ENCODE measurements at regions not wholly inside any gene's neighbourhood (a gene's known extent, or its start where the extent isn't known, plus 50 kb on each side); places are given as distances from the start of the nearest gene placed in this dataset.

DNA sequence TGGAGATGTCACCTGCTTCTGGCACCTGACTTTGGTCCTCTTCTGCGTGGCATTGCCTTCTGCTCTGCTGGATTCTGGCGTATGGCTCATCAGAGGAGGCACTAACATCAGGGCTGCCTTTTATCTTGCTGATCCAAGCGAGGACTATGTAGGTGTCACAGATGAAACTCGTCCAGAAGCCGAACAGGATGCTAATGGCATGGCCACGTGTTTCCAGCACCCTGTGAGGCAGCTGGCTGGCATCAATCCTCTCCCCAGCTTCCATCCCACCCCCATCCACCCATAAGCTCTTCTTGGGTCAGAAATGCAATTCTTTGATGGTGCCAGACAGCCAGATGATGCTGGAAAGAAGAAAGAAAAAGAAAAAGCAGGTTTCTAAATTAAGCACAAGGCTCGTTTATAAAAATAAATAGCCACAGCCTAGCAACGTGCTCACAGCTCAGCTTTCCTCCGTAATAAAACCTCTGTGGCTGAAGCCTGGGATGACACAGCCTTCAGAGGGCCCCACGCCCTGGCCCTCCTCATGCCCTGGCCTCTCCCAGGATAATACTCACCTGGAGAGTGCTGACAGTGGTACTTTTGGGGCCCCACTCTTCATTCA, 212.9 kb upstream of the SERP2 start:
- Histone ChIP-seq H3K4me1 (peaks cover 0 to 36% (median 34%) of the 10 kb centered on the region in 4 donors), H3K9me3 (no peaks in the 10 kb centered on the region), H3K27me3 (no peaks in the 10 kb centered on the region), H3K36me3 (no peaks in the 10 kb centered on the region), H3K4me3 (no peak overlapping the region), H3K27ac (peak overlapping the region; percentile 66 to 83 (median 76))
- WGBS, 2 donors: 60 to 65% methylated on average over 10 of the region's 10 CpGs
- intact Hi-C loops (cut with DNase I): no loop called here
- peak; percentile 71 for DNase-seq
- TF ChIP-seq POLR2A (IDR thresholded peaks at IDR 0.05) (no peak), POLR2AphosphoS5 (IDR thresholded peaks at IDR 0.05) (peak in 2 of 4 donors; percentile 28 to 39)

DNA sequence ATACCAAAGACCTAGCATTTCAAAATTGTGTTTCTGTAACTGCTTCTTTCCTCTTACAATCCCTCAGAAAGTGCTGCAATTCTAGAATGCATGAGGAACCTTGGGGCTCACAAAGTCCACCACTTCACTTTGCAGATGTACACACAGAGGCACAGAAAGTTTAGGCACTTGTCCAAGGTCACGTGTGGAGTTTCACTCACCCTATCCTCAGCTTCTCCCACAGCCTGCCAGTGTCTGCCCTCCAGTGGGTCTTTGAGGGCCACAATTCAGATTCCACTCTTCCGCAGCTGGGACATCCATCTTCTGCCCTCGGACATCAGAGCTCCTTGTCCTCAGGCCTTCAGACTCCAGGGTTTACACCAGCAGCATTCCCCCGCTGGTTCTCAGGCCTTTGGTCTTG, 210.5 kb upstream of the SERP2 start:
- no peak for DNase-seq
- Histone ChIP-seq H3K36me3 (no peaks in the 10 kb centered on the region), H3K4me3 (no peak overlapping the region), H3K9me3 (no peaks in the 10 kb centered on the region), H3K4me1 (peaks cover 0 to 23% (median 21%) of the 10 kb centered on the region in 4 donors), H3K27ac (no peak overlapping the region), H3K27me3 (no peaks in the 10 kb centered on the region)
- WGBS, 2 donors: 92 to 94% methylated on average over 4 of the region's 4 CpGs
- intact Hi-C loops (cut with DNase I): no loop called here
- TF ChIP-seq POLR2A (IDR thresholded peaks at IDR 0.05): no peak
- no peak for TF ChIP-seq CTCF (IDR thresholded peaks at IDR 0.05)
- no peak for TF ChIP-seq EP300 (IDR thresholded peaks at IDR 0.05)
- no peak for TF ChIP-seq POLR2AphosphoS5 (IDR thresholded peaks at IDR 0.05)

DNA sequence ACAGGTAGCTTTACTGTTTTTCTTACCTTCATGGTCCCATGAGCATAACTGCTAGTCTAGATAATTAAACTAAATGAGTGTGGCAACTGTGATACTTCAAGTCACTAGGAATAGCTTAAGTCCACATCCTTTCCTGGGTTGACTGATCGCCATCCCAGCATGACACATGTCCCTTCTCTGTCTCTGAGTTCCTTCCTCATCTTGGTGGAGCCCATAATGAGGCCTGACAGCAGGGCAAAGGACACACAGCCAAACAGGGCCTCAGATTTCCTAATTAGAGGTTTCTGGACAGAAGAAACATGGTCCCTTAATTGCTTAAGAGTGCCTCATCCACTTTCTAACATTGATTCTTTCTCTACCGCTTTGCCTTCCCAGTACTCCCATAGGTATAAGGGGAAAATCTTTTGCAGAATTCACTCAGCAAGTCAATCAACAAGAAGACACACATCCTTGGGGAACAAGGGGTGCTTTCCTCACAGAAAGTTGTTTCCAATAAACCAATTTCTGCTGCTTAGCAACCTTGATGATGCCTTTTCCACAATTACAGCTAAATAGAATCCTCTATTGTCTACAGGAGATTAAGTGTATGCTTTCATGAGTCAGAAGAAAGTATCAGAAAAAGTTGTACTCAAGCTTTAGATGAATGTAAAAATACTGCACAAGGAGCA, 208.3 kb upstream of the SERP2 start:
- H3K4me1 ChIP-seq: peaks cover 0 to 14% (median 11%) of the 10 kb centered on the region in 4 donors
- TF ChIP-seq CTCF (IDR thresholded peaks at IDR 0.05) (no peak), POLR2A (IDR thresholded peaks at IDR 0.05) (no peak), POLR2AphosphoS5 (IDR thresholded peaks at IDR 0.05) (no peak), EP300 (IDR thresholded peaks at IDR 0.05) (no peak)
- no peaks in the 10 kb centered on the region for H3K9me3 ChIP-seq
- DNase-seq: no peak
- 87 to 94% methylated on average over 2 of the region's 2 CpGs for WGBS, 2 donors
- no peaks in the 10 kb centered on the region for H3K36me3 ChIP-seq
- intact Hi-C loops (cut with DNase I): no loop called here
- no peaks in the 10 kb centered on the region for H3K27me3 ChIP-seq
- no peak overlapping the region for H3K27ac ChIP-seq
- no peak overlapping the region for H3K4me3 ChIP-seq

- no peak overlapping the region for H3K4me3 ChIP-seq
- WGBS, 2 donors: 75 to 88% methylated on average over 7 of the region's 7 CpGs
- H3K27ac ChIP-seq: no peak overlapping the region
- H3K4me1 ChIP-seq: peaks cover 0 to 8% (median 5%) of the 10 kb centered on the region in 4 donors
- no peaks in the 10 kb centered on the region for H3K27me3 ChIP-seq
- H3K9me3 ChIP-seq: no peaks in the 10 kb centered on the region
- TF ChIP-seq POLR2A (IDR thresholded peaks at IDR 0.05) (no peak), CTCF (IDR thresholded peaks at IDR 0.05) (no peak), EP300 (IDR thresholded peaks at IDR 0.05) (no peak), POLR2AphosphoS5 (IDR thresholded peaks at IDR 0.05) (no peak)
- intact Hi-C loops (cut with DNase I): no loop called here
- H3K36me3 ChIP-seq: no peaks in the 10 kb centered on the region
- no peak for DNase-seq
These were observed 207.6 kb upstream of the SERP2 start for GRCh38 chr13:44165889-44166496.

Measured in sigmoid colon (tissue), 6 donors.